ENCODE measurements at regions not wholly inside any gene's neighbourhood (a gene's known extent, or its start where the extent isn't known, plus 50 kb on each side); places are given as distances from the start of the nearest gene placed in this dataset.

DNA sequence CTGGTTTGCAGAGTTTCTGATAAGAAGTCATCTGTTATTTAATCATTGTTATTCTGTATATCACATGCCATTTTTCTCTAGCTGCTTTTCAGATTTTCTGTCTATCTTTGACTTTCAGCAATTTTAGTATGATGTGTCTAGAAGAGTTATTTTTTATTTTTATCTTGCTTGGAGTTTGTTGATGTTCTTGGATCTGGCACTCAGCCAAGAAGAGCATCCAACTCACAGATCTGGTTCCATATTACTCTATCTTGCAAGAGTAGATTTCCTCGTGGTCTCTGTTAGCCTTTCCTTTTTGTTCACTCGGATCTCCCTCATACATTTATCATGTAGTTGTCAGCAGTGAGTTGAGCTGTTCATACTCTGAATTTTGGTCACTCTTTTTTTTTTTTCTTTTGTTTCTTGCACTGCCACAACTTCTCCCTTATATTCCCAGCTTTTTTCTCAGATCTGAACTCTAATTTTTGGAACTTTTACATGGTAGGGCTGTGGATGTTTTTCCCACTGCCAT, 54.8 kb upstream of the CALCR start:
- Histone ChIP-seq H3K4me1 (ENCODE audit: control insufficient read depth, insufficient read depth, low read length) (peaks cover 4% of the 10 kb centered on the region; the same call in 1 of the 2 replicates), H3K9me3 (ENCODE audit: control insufficient read depth, insufficient read depth, low read depth, low read length) (no peaks in the 10 kb centered on the region), H3K4me3 (ENCODE audit: low read depth, low read length) (no peak overlapping the region), H3K27ac (ENCODE audit: extremely low read depth, low read depth, low read length) (no peak overlapping the region), H3K36me3 (ENCODE audit: control insufficient read depth in 2 of 2, insufficient read depth in 1 of 2, low read length in 2 of 2) (peaks cover 0 to 16% of the 10 kb centered on the region in 2 experiments; a peak in 2 of 3 replicates)
- CTCF ChIA-PET: interaction anchor here (0.6 kb wide), 1 partner anchor 9 kb away, joined by 3 read pairs; no protein-coding TSS in a partner anchor
- POLR2A ChIA-PET: no interaction called here
- no peak for TF ChIP-seq ZNF146 (tag by site-specific recombination; IDR thresholded peaks at IDR 0.05)
- no peak for TF ChIP-seq ZNF223 (tag by site-specific recombination; IDR thresholded peaks at IDR 0.05)
- no peak for TF ChIP-seq ZNF530 (tag by site-specific recombination; IDR thresholded peaks at IDR 0.05; ENCODE audit: low read depth)
- TF ChIP-seq ZNF830 (tag by site-specific recombination; IDR thresholded peaks at IDR 0.05; ENCODE audit: low read depth): 0 out of 2 replicates have a peak, but pooled peaks have one; percentile 29
- TF ChIP-seq, protein P1, sequence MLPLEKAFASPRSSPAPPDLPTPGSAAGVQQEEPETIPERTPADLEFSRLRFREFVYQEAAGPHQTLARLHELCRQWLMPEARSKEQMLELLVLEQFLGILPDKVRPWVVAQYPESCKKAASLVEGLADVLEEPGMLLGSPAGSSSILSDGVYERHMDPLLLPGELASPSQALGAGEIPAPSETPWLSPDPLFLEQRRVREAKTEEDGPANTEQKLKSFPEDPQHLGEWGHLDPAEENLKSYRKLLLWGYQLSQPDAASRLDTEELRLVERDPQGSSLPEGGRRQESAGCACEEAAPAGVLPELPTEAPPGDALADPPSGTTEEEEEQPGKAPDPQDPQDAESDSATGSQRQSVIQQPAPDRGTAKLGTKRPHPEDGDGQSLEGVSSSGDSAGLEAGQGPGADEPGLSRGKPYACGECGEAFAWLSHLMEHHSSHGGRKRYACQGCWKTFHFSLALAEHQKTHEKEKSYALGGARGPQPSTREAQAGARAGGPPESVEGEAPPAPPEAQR (tag by site-specific recombination; IDR thresholded peaks at IDR 0.05): no peak
- TF ChIP-seq ZNF221 (tag by site-specific recombination; IDR thresholded peaks at IDR 0.05; ENCODE audit: borderline replicate concordance): no peak
- no peak for TF ChIP-seq ZNF585B (tag by site-specific recombination; IDR thresholded peaks at IDR 0.05)
- no peak for TF ChIP-seq ZNF521 (tag by site-specific recombination; IDR thresholded peaks at IDR 0.05)
- TF ChIP-seq FEZF1 (tag by site-specific recombination; IDR thresholded peaks at IDR 0.05): 0 out of 2 replicates have a peak, but pooled peaks have one; percentile 19
- TF ChIP-seq ZNF239 (tag by site-specific recombination; IDR thresholded peaks at IDR 0.05): no peak

DNA sequence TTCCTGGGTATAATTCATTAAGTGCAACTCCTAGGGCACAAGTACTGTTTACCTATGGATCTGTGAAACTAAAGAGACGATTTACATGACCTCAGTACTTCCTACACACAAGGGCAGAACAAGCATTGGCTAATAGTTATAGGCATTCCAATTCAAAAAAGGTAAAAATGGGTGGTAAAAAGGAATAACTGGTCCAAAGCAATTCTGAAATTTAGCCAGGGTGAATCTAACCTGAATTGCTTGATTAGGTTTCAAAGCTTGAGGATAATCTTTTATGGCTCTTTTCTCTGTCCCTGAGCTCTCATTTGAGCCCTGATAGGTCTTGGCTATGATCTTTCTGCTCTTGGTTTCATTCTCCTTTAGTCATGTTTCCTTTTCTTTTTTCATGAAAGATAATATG, 52.3 kb upstream of the CALCR start:
- no peaks in the 10 kb centered on the region for H3K9me3 ChIP-seq (ENCODE audit: control insufficient read depth, insufficient read depth, low read depth, low read length)
- H3K4me1 ChIP-seq (ENCODE audit: control insufficient read depth, insufficient read depth, low read length): peaks cover 4% of the 10 kb centered on the region
- H3K27ac ChIP-seq (ENCODE audit: extremely low read depth, low read depth, low read length): no peak overlapping the region
- no peak overlapping the region for H3K4me3 ChIP-seq (ENCODE audit: low read depth, low read length)
- ChIA-PET POLR2A (no interaction called here), CTCF (no interaction called here)
- peaks cover 0 to 16% of the 10 kb centered on the region in 2 experiments; a peak in 2 of 3 replicates for H3K36me3 ChIP-seq (ENCODE audit: control insufficient read depth in 2 of 2, insufficient read depth in 1 of 2, low read length in 2 of 2)
- TF ChIP-seq ZBTB1 (tag by site-specific recombination; IDR thresholded peaks at IDR 0.05) (no peak), KLF7 (tag by site-specific recombination; IDR thresholded peaks at IDR 0.05; ENCODE audit: borderline replicate concordance) (no peak), REPIN1 (tag by site-specific recombination; IDR thresholded peaks at IDR 0.05; ENCODE audit: low read depth) (no peak), ZNF571 (tag by site-specific recombination; IDR thresholded peaks at IDR 0.05) (no peak), ZNF658 (tag by site-specific recombination; IDR thresholded peaks at IDR 0.05) (no peak), ZNF391 (tag by site-specific recombination; IDR thresholded peaks at IDR 0.05; ENCODE audit: borderline replicate concordance, low read depth) (no peak), HOXA7 (CRISPR knock-in tag; IDR thresholded peaks at IDR 0.05; ENCODE audit: borderline replicate concordance) (no peak), KLF10 (tag by site-specific recombination; IDR thresholded peaks at IDR 0.05) (no peak)
- TF ChIP-seq, protein P2, sequence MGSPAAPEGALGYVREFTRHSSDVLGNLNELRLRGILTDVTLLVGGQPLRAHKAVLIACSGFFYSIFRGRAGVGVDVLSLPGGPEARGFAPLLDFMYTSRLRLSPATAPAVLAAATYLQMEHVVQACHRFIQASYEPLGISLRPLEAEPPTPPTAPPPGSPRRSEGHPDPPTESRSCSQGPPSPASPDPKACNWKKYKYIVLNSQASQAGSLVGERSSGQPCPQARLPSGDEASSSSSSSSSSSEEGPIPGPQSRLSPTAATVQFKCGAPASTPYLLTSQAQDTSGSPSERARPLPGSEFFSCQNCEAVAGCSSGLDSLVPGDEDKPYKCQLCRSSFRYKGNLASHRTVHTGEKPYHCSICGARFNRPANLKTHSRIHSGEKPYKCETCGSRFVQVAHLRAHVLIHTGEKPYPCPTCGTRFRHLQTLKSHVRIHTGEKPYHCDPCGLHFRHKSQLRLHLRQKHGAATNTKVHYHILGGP (tag by site-specific recombination; IDR thresholded peaks at IDR 0.05): no peak
- TF ChIP-seq, protein P3, sequence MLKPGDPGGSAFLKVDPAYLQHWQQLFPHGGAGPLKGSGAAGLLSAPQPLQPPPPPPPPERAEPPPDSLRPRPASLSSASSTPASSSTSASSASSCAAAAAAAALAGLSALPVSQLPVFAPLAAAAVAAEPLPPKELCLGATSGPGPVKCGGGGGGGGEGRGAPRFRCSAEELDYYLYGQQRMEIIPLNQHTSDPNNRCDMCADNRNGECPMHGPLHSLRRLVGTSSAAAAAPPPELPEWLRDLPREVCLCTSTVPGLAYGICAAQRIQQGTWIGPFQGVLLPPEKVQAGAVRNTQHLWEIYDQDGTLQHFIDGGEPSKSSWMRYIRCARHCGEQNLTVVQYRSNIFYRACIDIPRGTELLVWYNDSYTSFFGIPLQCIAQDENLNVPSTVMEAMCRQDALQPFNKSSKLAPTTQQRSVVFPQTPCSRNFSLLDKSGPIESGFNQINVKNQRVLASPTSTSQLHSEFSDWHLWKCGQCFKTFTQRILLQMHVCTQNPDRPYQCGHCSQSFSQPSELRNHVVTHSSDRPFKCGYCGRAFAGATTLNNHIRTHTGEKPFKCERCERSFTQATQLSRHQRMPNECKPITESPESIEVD (tag by site-specific recombination; IDR thresholded peaks at IDR 0.05): no peak
- TF ChIP-seq, protein P1 (tag by site-specific recombination; IDR thresholded peaks at IDR 0.05): no peak
- TF ChIP-seq, protein P4, sequence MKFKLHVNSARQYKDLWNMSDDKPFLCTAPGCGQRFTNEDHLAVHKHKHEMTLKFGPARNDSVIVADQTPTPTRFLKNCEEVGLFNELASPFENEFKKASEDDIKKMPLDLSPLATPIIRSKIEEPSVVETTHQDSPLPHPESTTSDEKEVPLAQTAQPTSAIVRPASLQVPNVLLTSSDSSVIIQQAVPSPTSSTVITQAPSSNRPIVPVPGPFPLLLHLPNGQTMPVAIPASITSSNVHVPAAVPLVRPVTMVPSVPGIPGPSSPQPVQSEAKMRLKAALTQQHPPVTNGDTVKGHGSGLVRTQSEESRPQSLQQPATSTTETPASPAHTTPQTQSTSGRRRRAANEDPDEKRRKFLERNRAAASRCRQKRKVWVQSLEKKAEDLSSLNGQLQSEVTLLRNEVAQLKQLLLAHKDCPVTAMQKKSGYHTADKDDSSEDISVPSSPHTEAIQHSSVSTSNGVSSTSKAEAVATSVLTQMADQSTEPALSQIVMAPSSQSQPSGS (tag by site-specific recombination; IDR thresholded peaks at IDR 0.05; ENCODE audit: low read depth): no peak
- TF ChIP-seq, protein P5, sequence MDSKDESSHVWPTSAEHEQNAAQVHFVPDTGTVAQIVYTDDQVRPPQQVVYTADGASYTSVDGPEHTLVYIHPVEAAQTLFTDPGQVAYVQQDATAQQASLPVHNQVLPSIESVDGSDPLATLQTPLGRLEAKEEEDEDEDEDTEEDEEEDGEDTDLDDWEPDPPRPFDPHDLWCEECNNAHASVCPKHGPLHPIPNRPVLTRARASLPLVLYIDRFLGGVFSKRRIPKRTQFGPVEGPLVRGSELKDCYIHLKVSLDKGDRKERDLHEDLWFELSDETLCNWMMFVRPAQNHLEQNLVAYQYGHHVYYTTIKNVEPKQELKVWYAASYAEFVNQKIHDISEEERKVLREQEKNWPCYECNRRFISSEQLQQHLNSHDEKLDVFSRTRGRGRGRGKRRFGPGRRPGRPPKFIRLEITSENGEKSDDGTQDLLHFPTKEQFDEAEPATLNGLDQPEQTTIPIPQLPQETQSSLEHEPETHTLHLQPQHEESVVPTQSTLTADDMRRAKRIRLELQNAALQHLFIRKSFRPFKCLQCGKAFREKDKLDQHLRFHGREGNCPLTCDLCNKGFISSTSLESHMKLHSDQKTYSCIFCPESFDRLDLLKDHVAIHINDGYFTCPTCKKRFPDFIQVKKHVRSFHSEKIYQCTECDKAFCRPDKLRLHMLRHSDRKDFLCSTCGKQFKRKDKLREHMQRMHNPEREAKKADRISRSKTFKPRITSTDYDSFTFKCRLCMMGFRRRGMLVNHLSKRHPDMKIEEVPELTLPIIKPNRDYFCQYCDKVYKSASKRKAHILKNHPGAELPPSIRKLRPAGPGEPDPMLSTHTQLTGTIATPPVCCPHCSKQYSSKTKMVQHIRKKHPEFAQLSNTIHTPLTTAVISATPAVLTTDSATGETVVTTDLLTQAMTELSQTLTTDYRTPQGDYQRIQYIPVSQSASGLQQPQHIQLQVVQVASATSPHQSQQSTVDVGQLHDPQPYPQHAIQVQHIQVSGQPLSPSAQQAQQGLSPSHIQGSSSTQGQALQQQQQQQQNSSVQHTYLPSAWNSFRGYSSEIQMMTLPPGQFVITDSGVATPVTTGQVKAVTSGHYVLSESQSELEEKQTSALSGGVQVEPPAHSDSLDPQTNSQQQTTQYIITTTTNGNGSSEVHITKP (tag by site-specific recombination; IDR thresholded peaks at IDR 0.05): no peak
